ENCODE measurements at regions not wholly inside any gene's neighbourhood (a gene's known extent, or its start where the extent isn't known, plus 50 kb on each side); places are given as distances from the start of the nearest gene placed in this dataset.
"Not testable (repeated sequence)": the region's sequence is repeated elsewhere in the genome, so short reads cannot be mapped to it uniquely, and the experiment has no call there.

DNA sequence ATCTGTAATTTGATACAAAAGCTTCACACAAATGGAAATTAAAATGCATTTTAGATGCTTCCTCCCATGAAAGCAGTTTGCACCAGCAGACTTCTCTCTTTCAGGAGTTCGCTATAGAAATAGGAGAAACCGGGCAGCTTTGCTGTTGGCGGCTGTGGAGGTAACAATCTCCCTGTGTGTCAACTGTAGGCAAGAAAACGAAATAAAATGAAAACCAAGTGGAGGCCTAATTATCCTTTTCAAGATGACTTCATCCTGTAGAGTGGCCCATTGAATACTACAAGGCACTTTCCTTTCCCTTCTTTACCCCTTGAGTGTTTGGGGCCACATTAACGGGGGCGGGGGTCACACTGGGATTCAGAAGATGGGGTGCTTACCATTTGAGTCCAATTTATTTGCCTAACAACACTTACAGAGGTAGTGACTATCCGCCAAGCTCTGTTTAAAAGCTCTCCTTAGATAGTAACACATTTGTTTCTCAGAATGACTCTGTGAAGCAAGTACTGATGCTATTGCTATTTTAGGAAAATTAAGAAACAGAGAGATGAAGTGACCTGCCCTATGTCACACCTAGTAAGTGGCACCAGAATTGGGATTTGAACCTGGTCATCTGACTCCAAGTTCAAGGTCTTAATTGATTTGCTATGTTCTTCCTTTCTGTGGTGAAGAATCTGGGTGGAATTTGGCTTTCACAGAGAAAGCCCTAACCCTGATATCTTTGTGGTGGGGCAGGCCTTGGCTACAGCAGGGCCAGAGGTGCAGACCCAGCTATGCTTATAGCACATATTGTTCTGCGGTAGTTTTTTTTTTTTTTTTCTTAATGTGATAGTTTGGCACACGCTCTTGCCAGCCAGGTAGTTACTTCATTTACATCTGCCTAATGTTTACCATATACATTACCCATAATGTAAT, 125.5 kb upstream of the MPHOSPH6 start:
- no peak overlapping the region for H3K4me3 ChIP-seq
- no peak overlapping the region for H3K9ac ChIP-seq
- no peak for TF ChIP-seq Cebpa-rat (IDR thresholded peaks at IDR 0.05)
- H3K27me3 ChIP-seq: no peaks in the 10 kb centered on the region
- no peaks in the 10 kb centered on the region for H4K20me1 ChIP-seq
- H3K27ac ChIP-seq: no peak overlapping the region
- H3K4me1 ChIP-seq: no peaks in the 10 kb centered on the region
- H3K4me2 ChIP-seq: no peak overlapping the region
- no peaks in the 10 kb centered on the region for H3K36me3 ChIP-seq
- no peaks in the 10 kb centered on the region for H3K9me3 ChIP-seq

DNA sequence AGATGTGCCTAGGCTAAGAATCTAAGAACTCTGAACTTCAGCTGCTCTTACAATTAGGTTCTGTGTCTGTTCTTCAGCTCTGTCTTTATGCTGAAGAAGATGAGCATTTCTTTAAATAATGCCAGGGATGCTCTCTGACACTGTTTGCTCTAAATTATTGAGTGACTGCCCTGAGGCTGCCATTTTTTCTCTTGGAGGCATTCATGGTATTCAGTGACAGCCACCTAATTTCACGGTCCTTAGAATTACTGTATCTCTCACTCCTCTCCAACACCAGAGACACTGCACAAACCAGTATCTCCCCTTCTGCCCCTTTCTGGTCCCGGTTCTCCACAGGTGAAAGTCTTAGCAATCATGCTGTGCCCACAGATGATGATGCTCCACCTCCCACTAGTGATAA, 123.6 kb upstream of the MPHOSPH6 start:
- no peaks in the 10 kb centered on the region for H3K9me3 ChIP-seq
- no peak overlapping the region for H3K4me3 ChIP-seq
- no peak overlapping the region for H3K27ac ChIP-seq
- no peak overlapping the region for H3K9ac ChIP-seq
- H3K27me3 ChIP-seq: no peaks in the 10 kb centered on the region
- H3K4me1 ChIP-seq: no peaks in the 10 kb centered on the region
- TF ChIP-seq Cebpa-rat (IDR thresholded peaks at IDR 0.05): no peak
- H3K4me2 ChIP-seq: no peak overlapping the region
- no peaks in the 10 kb centered on the region for H4K20me1 ChIP-seq
- no peaks in the 10 kb centered on the region for H3K36me3 ChIP-seq

DNA sequence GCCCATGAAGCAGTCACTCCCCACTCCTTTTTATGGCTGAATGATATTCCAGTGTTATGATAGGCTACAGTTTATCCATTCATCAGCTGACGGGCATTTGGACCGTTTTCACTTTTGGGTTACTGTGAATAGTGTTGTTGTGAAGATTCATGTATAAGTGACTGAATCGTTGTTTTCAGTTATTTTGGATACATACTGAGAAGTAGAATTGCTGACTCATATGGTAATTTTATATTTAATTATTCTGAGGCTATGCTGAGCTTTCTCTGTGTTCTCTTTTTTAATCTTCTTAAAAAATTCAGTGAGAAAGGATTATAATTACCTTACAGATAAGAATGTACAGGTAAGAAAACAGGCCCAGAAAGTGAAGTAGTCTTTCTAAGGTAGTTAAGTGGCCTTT, 117.9 kb upstream of the MPHOSPH6 start:
- no peaks in the 10 kb centered on the region for H3K36me3 ChIP-seq
- H3K9ac ChIP-seq: no peak overlapping the region
- no peaks in the 10 kb centered on the region for H3K4me1 ChIP-seq
- H3K27ac ChIP-seq: no peak overlapping the region
- H4K20me1 ChIP-seq: no peaks in the 10 kb centered on the region
- no peak for TF ChIP-seq Cebpa-rat (IDR thresholded peaks at IDR 0.05)
- H3K27me3 ChIP-seq: no peaks in the 10 kb centered on the region
- no peaks in the 10 kb centered on the region for H3K9me3 ChIP-seq
- H3K4me3 ChIP-seq: no peak overlapping the region
- no peak overlapping the region for H3K4me2 ChIP-seq

DNA sequence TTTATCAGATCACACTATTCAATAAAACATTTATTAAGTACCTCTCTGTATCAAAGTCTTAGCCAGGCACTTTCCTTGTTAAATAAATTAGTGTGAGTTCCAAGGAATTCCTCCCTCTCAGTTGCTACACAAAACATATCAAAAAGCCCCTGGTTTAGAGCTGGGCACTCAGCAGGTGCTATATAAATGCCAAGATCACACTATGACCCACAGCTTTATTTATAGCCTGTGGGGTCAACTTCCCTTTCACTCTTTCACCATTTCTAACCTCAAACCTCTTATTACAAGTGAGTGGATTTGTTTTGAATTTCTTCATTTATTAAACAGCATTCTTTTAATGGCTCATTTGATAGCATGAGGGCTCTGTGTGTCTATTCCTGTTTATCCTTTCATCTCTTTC, 112.6 kb upstream of the MPHOSPH6 start:
- Histone ChIP-seq H3K4me2 (0 out of 2 replicates have a peak overlapping the region, but pooled peaks have one; percentile 19), H3K9ac (no peak overlapping the region)

DNA sequence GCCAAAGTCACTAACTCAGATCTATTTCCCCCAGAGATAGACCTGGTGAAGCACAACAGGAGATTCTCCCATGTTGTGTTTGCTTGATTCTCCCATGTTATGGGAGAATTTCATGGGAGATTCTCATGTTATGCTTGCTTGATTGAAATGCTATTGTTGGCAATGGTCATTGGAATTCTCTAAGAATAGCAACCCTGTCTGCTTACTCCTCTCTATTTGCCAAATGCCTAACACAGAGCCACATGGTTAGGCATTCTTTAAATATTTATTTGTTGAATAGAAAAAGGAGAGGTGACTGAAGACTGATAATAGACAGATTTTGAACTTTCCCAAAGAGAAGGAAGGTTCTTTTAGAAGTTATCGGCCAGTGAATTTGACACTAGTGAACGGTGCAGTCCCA, 111.5 kb upstream of the MPHOSPH6 start:
- H3K27me3 ChIP-seq: no peaks in the 10 kb centered on the region
- no peak for TF ChIP-seq Cebpa-rat (IDR thresholded peaks at IDR 0.05)

More for the DNA sequence above, 112.6 kb upstream of the MPHOSPH6 start:
- H3K27ac ChIP-seq: no peak overlapping the region
- H3K4me1 ChIP-seq: no peaks in the 10 kb centered on the region
- H3K27me3 ChIP-seq: no peaks in the 10 kb centered on the region
- no peaks in the 10 kb centered on the region for H4K20me1 ChIP-seq
- H3K36me3 ChIP-seq: no peaks in the 10 kb centered on the region
- H3K4me3 ChIP-seq: no peak overlapping the region
- TF ChIP-seq Cebpa-rat (IDR thresholded peaks at IDR 0.05): no peak
- no peaks in the 10 kb centered on the region for H3K9me3 ChIP-seq

DNA sequence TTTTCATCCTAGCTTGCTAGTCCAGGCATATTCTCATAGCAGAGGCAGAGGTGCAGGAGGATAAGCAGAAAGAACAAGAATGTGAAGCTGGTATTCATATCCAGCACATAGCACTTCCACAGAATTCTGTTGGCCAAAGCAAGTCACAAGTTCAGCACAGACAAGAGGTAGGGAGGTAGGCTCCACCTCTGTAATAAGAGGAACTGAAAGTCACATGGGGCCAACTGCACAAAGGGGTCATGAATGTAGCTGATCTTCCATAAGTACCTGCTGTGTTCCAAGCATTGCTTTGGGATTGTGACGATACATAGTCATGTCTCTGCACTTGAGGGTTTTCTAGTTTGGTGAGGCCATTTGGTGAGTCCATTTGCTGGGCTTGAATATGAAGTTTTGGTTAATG, 110.8 kb upstream of the MPHOSPH6 start:
- Histone ChIP-seq H3K36me3 (no peaks in the 10 kb centered on the region), H4K20me1 (no peaks in the 10 kb centered on the region), H3K4me1 (no peaks in the 10 kb centered on the region), H3K9ac (no peak overlapping the region), H3K27me3 (no peaks in the 10 kb centered on the region), H3K9me3 (no peaks in the 10 kb centered on the region), H3K4me2 (no peak overlapping the region), H3K27ac (no peak overlapping the region), H3K4me3 (no peak overlapping the region)
- TF ChIP-seq Cebpa-rat (IDR thresholded peaks at IDR 0.05): no peak

More for the DNA sequence above, 111.5 kb upstream of the MPHOSPH6 start:
- Histone ChIP-seq H3K9ac (no peak overlapping the region), H3K4me1 (no peaks in the 10 kb centered on the region), H3K27ac (no peak overlapping the region), H3K36me3 (no peaks in the 10 kb centered on the region), H3K9me3 (no peaks in the 10 kb centered on the region), H3K4me3 (no peak overlapping the region), H3K4me2 (no peak overlapping the region), H4K20me1 (no peaks in the 10 kb centered on the region)

DNA sequence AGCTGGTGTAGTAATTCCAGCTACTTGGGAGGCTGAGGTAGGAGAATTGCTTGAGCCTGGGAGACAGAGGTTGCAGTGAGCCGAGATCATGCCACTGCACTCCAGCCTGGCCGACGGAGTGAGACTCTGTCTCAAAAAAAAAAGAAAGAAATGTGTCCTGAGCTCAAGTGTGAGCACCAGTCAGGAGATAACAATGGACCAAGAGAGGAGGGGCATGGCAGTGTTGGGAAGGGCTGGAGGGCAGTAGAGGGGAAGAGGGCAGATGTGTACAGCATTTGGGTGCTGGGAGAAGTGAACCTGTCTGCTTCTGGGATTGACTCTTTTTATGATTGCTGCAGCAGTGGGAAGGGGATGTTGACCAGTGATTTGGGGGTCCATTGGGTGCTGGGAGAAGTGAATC, 105.3 kb upstream of the MPHOSPH6 start:
- not testable (repeated sequence) for H3K9ac ChIP-seq, H3K4me1 ChIP-seq, H3K4me3 ChIP-seq, H3K27me3 ChIP-seq, H3K4me2 ChIP-seq, H3K36me3 ChIP-seq, H3K27ac ChIP-seq, H4K20me1 ChIP-seq
- peaks cover 13% of the 10 kb centered on the region for H3K9me3 ChIP-seq

DNA sequence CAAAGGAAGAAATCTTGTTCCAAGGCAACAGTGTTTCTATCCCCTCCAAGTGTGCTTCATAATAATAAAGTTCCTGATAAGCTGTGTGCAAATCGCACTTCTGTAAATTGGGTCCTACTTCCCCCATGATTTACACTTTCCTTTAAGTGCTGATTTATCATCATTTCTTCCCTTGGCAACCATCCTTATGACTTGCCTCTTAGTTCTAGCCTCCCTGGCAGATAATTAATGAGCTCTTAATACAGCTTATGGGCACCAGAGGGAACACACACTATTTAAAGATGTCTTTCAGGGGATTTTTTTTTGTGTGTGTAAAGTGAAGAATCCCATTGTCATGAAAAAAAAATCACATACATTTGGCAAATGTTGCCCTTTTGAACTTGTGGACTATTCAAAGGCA, 101.6 kb upstream of the MPHOSPH6 start:
- no peak overlapping the region for H3K27ac ChIP-seq
- no peaks in the 10 kb centered on the region for H4K20me1 ChIP-seq
- no peak overlapping the region for H3K4me3 ChIP-seq
- H3K4me2 ChIP-seq: no peak overlapping the region
- no peaks in the 10 kb centered on the region for H3K36me3 ChIP-seq
- no peaks in the 10 kb centered on the region for H3K4me1 ChIP-seq
- H3K27me3 ChIP-seq: no peaks in the 10 kb centered on the region
- no peak for TF ChIP-seq Cebpa-rat (IDR thresholded peaks at IDR 0.05)
- H3K9me3 ChIP-seq: peaks cover 15% of the 10 kb centered on the region
- no peak overlapping the region for H3K9ac ChIP-seq

DNA sequence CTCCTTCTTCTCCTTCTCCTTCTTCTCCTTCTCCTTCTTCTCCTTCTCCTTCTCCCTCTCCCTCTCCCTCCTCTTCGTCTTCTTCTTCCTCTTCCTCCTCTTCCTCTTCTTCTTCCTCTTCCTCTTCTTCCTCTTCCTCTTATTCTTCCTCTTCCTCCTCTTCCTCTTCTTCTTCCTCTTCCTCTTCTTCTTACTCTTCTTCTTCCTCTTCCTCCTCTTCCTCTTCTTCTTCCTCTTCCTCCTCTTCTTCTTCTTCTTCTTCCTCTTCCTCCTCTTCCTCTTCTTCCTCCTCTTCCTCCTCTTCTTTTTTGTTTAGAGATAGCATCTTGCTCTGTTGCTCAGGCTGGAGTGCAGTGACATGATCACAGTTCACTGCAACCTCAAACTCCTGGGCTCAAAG, 97.7 kb upstream of the MPHOSPH6 start:
- H3K36me3 ChIP-seq, H4K20me1 ChIP-seq: not testable (repeated sequence)

DNA sequence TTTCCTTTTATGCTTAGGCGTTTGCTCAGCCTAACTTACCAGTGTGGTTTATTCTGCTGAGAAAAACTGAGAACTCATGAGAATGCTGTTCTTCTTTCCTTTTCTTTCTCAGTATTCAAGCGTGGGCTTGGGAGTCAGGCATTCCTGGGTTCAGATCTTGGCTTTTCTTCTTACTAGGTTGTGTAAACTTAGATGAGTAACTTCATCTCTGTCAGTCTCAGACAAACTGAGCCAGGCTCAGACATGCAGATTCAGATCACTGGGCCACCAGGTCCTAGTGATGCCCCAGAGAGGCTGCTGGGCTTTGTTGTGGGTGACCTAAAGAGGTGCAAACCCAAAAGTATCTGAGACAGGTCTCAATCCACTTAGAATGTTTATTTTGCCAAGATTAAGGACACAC, 95.8 kb upstream of the MPHOSPH6 start:
- no peaks in the 10 kb centered on the region for H3K27me3 ChIP-seq
- H3K9ac ChIP-seq: no peak overlapping the region
- H3K4me1 ChIP-seq: no peaks in the 10 kb centered on the region
- H3K4me3 ChIP-seq: no peak overlapping the region
- H3K4me2 ChIP-seq: no peak overlapping the region
- H3K36me3 ChIP-seq: no peaks in the 10 kb centered on the region
- peaks cover 8% of the 10 kb centered on the region; the same call in 1 of the 2 replicates for H3K9me3 ChIP-seq
- TF ChIP-seq Cebpa-rat (IDR thresholded peaks at IDR 0.05): no peak
- no peak overlapping the region for H3K27ac ChIP-seq
- H4K20me1 ChIP-seq: no peaks in the 10 kb centered on the region

More for the DNA sequence above, 97.7 kb upstream of the MPHOSPH6 start:
- H3K27me3 ChIP-seq, H3K4me3 ChIP-seq, H3K4me2 ChIP-seq, H3K27ac ChIP-seq, H3K4me1 ChIP-seq, H3K9ac ChIP-seq: not testable (repeated sequence)
- peaks cover 15% of the 10 kb centered on the region for H3K9me3 ChIP-seq

Data from BLaER1 (cell line).